GM12878 (cell line): ENCODE measurements at regions not wholly inside any gene's neighbourhood (a gene's known extent, or its start where the extent isn't known, plus 50 kb on each side); places are given as distances from the start of the nearest gene placed in this dataset.

Experiments
- KDM1A ChIP-seq: fragments of 200-600 bp; sonication (generic); IDR thresholded peaks from 2 replicates; pipeline ENCODE4 v1.6.1; 2016; ENCODE audit warnings: borderline replicate concordance
- NFYB ChIP-seq: IDR thresholded peaks from 2 replicates; pipeline ENCODE4 v1.6.1; 2011; ENCODE audit warnings: low read depth, mild to moderate bottlenecking, low read length, improper control_type of control experiment, moderate library complexity; ENCODE audit not compliant: insufficient read depth
- TF ChIP-seq, protein P1 (sequence below), 3 experiments: IDR thresholded peaks in 2 of 3; conservative IDR thresholded peaks in 1 of 3; 2 replicates each; pipeline ENCODE4 v1.5.1; 2011; ENCODE audit warnings: low read depth in 3 of 3, low read length in 3 of 3, mild to moderate bottlenecking in 3 of 3, control low read depth in 2 of 3, moderate library complexity in 2 of 3, inconsistent platforms in 1 of 3, mixed read lengths in 1 of 3; ENCODE audit not compliant: control insufficient read depth in 2 of 3, insufficient read depth in 1 of 3; ENCODE audit errors: extremely low read depth in 1 of 3
- TF ChIP-seq, protein P2 (sequence below): IDR thresholded peaks from 2 replicates; pipeline ENCODE4 v1.6.1; 2011; ENCODE audit warnings: low read depth, mild to moderate bottlenecking, low read length, moderate library complexity, borderline replicate concordance; ENCODE audit errors: extremely low read depth
- TF ChIP-seq, protein P3 (sequence below): fragments of 450-650 bp; IDR thresholded peaks from 2 replicates; pipeline ENCODE4 v1.6.1; 2017; ENCODE audit warnings: mild to moderate bottlenecking, low read depth, inconsistent platforms; ENCODE audit not compliant: poor library complexity, severe bottlenecking

GRCh38 chr9:124139001-124139400, 118.7 kb upstream of the NEK6 start:
- TF ChIP-seq, protein P1, sequence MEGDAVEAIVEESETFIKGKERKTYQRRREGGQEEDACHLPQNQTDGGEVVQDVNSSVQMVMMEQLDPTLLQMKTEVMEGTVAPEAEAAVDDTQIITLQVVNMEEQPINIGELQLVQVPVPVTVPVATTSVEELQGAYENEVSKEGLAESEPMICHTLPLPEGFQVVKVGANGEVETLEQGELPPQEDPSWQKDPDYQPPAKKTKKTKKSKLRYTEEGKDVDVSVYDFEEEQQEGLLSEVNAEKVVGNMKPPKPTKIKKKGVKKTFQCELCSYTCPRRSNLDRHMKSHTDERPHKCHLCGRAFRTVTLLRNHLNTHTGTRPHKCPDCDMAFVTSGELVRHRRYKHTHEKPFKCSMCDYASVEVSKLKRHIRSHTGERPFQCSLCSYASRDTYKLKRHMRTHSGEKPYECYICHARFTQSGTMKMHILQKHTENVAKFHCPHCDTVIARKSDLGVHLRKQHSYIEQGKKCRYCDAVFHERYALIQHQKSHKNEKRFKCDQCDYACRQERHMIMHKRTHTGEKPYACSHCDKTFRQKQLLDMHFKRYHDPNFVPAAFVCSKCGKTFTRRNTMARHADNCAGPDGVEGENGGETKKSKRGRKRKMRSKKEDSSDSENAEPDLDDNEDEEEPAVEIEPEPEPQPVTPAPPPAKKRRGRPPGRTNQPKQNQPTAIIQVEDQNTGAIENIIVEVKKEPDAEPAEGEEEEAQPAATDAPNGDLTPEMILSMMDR (IDR thresholded peaks at IDR 0.05 in 2 of 3, conservative IDR thresholded peaks at IDR 0.05 in 1 of 3; ENCODE audit: control insufficient read depth in 2 of 3, extremely low read depth in 1 of 3, insufficient read depth in 1 of 3, low read depth in 3 of 3, low read length in 3 of 3), result no peak
- TF ChIP-seq, protein P2, sequence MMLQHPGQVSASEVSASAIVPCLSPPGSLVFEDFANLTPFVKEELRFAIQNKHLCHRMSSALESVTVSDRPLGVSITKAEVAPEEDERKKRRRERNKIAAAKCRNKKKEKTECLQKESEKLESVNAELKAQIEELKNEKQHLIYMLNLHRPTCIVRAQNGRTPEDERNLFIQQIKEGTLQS, result no peak
- TF ChIP-seq NFYB, result no peak
- TF ChIP-seq KDM1A, result no peak
- TF ChIP-seq, protein P3, sequence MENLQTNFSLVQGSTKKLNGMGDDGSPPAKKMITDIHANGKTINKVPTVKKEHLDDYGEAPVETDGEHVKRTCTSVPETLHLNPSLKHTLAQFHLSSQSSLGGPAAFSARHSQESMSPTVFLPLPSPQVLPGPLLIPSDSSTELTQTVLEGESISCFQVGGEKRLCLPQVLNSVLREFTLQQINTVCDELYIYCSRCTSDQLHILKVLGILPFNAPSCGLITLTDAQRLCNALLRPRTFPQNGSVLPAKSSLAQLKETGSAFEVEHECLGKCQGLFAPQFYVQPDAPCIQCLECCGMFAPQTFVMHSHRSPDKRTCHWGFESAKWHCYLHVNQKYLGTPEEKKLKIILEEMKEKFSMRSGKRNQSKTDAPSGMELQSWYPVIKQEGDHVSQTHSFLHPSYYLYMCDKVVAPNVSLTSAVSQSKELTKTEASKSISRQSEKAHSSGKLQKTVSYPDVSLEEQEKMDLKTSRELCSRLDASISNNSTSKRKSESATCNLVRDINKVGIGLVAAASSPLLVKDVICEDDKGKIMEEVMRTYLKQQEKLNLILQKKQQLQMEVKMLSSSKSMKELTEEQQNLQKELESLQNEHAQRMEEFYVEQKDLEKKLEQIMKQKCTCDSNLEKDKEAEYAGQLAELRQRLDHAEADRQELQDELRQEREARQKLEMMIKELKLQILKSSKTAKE, result no peak
